Heart right ventricle (tissue), 16 donors: ENCODE measurements at regions not wholly inside any gene's neighbourhood (a gene's known extent, or its start where the extent isn't known, plus 50 kb on each side); places are given as distances from the start of the nearest gene placed in this dataset.

Source experiments
- ATAC-seq, 8 donors: fragments of 200-7000 bp; cut with Tn5 transposase; one replicate each; pipeline ENCODE4 v1.9.1; 2020; ENCODE audit warnings: mild to moderate bottlenecking in 8 of 8, moderate library complexity in 8 of 8, moderate number of reproducible peaks in 1 of 8
- DNase-seq, 2 donors: peaks; one replicate each; pipeline ENCODE4 v3.0.0-alpha.2; 2020
- H3K27ac ChIP-seq, 10 donors: fragments of 200-600 bp; sonication (generic) in 2 of 10; one replicate each; pipeline versions ENCODE4 v1.5.0 to v1.8.0; 2020 to 2022; ENCODE audit warnings: mild to moderate bottlenecking in 3 of 10
- H3K27me3 ChIP-seq, 7 donors: fragments of 200-600 bp; one replicate each; pipeline ENCODE4 v1.8.0; 2021 to 2022; ENCODE audit warnings: mild to moderate bottlenecking in 2 of 7
- H3K36me3 ChIP-seq, 9 donors: fragments of 200-600 bp; sonication (generic) in 1 of 9; one replicate each; pipeline versions ENCODE4 v1.5.0 to v1.8.0; 2020 to 2022; ENCODE audit warnings: mild to moderate bottlenecking in 2 of 9
- H3K4me1 ChIP-seq, 9 donors: fragments of 200-600 bp; sonication (generic) in 1 of 9; one replicate each; pipeline versions ENCODE4 v1.5.0 to v1.8.0; 2020 to 2022; ENCODE audit warnings: mild to moderate bottlenecking in 4 of 9
- H3K4me3 ChIP-seq, 10 donors: fragments of 200-600 bp; sonication (generic) in 2 of 10; one replicate each; pipeline versions ENCODE4 v1.5.0 to v1.8.0; 2020 to 2022; ENCODE audit warnings: mild to moderate bottlenecking in 7 of 10, moderate library complexity in 2 of 10
- H3K9me3 ChIP-seq, 11 donors: fragments of 200-600 bp in 10 of 11; sonication (generic) in 2 of 11; one replicate each; pipeline versions ENCODE4 v1.5.0 to v1.8.0; 2013 to 2022; ENCODE audit warnings: mild to moderate bottlenecking in 2 of 11, control low read depth in 1 of 11, moderate library complexity in 1 of 11
- CTCF ChIP-seq, 9 donors: fragments of 200-600 bp; sonication (generic) in 2 of 9; IDR thresholded peaks; one replicate each; pipeline versions ENCODE4 v1.5.0 to v1.8.0; 2021 to 2022; ENCODE audit warnings: antibody characterized with exemption in 9 of 9, mild to moderate bottlenecking in 5 of 9, moderate library complexity in 1 of 9
- WGBS, 2 donors: extraction: QIAGEN DNeasy Blood & Tissue Kit; methylation state at CpG; one replicate each; pipeline ENCODE4 v1.1.7; 2013; ENCODE audit warnings: inconsistent platforms in 1 of 2; 5-methylcytosine and 5-hydroxymethylcytosine counted together
- intact Hi-C, 10 donors: fragments of 100-400 bp; cut with DNase I; formaldehyde crosslinking; loops; one replicate each; pipeline versions ENCODE4 v1.11.1 to v1.14.2; 2022
- donor health status: Arrhythmogenic right ventricular cardiomyopathy.
- donor health status: ischemic (EF 13 %, LVEDD 7.1; RV severe dilation, severe dysfunction).
- donor health status: healthy with polysubstance abuse.
- donor health status: DM: no; HTN: yes; CAD: no.
- donor health status: DM: no; HTN: no; CAD: no.
- donor health status: ischemic (EF 25% LVEDD 6.9; RV normal size, moderate dysfunction).
- donor health status: ischemic (EF 25% LVEDD 5.7; RV mildly dilated, moderate dysfunction).
- donor health status: healthy.
- donor health status: DM: yes; HTN: yes; CAD: no.
- donor health status: Ischemic cardiomyopathy.
- donor health status: ischemic (EF 35%, LVEDD 5.7; RV mildly dilated, moderate dysfunction).
- donor health status: nonischemic (EF 11% LVEDD 7.7; RV severe dilation, severe dysfunction).
- donor health status: DM: yes; HTN: yes; CAD: no.
- donor health status: PGD.
- donor health status: ischemic (EF 29% LVEDD 5.4; RV normal size, mild dysfunction).
- donor health status: nonischemic (EF 23%, LVEDD 6.1; RV moderate dilation, normal function).

DNA sequence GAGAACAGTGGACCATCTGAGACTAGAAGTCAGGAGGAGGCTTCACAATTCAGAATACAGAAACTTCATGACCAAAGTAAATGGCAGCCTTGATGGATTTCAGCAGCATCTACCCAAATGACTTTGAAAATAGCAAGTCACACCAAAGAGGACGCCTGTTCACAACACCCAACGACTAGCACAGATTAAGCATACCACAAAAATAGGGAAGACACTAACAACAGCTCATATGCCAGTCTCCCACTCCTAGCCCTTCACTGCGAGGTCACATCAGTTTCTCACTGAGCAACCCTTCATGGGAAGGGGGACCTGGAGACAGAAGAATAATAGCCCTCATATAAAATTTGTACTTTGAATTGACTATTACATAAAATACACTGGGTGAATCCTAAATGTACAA lies 228.4 kb upstream of the SLC39A10 start:
- Histone ChIP-seq H3K36me3 (no peaks in the 10 kb centered on the region), H3K4me1 (no peaks in the 10 kb centered on the region), H3K27ac (no peak overlapping the region), H3K9me3 (no peaks in the 10 kb centered on the region), H3K27me3 (no peaks in the 10 kb centered on the region), H3K4me3 (no peak overlapping the region)
- no peak for TF ChIP-seq CTCF (IDR thresholded peaks at IDR 0.05)
- ATAC-seq, result no peak
- 86% methylated on average over 3 of the region's 3 CpGs for WGBS, 2 donors
- intact Hi-C loops, result no loop called here
- no peak for DNase-seq

DNA sequence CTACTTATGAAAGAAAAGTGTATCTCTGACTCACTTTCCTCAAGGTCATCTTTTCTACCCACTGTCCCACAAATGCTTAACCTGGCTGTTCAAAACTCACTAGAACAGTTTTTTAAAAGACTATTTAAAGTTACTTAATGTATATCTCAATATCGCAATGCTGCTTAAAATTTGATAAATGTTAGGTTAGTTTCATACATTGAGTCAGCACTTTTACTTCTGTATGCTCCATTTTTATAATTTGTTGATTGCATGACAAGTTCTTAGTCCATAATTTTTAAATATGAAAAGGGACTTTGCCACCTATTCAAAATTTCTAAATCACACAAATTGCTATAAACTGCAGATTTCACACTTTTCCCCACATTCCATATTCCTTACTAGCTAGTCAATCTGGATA lies 231.7 kb upstream of the SLC39A10 start:
- DNase-seq (no peak), ATAC-seq (no peak)
- intact Hi-C loops, result no loop called here

DNA sequence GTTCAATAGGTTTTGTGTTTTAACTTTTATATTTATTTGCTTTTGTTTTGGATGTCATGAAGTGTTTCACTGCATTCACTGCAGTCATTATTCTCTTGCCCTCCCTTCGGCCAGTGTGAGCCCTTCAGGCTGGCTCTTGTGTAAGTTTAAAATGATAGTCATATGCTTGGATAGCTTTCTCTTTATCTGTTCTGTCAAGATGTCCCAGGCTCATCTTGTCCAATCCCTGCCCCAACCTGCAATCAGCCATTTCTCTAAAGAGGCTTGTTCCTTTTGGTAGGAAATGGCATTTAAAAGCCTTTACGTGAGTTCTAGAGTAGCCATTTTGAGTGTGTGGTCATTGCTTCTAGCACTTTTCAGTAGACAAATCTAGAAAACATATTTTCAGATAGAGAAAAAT lies 238.0 kb upstream of the SLC39A10 start:
- no peak overlapping the region for H3K27ac ChIP-seq
- H3K9me3 ChIP-seq, result peaks cover 0 to 2% (median 0%) of the 10 kb centered on the region in 11 donors
- ATAC-seq, result no peak
- DNase-seq, result no peak
- intact Hi-C loops, result no loop called here
- no peaks in the 10 kb centered on the region for H3K4me1 ChIP-seq
- 92% methylated on average over 2 of the region's 2 CpGs for WGBS, 2 donors
- no peak overlapping the region for H3K4me3 ChIP-seq
- H3K36me3 ChIP-seq, result no peaks in the 10 kb centered on the region
- TF ChIP-seq CTCF (IDR thresholded peaks at IDR 0.05), result no peak
- no peaks in the 10 kb centered on the region for H3K27me3 ChIP-seq

More for the DNA sequence above, 231.7 kb upstream of the SLC39A10 start:
- Histone ChIP-seq H3K4me1 (no peaks in the 10 kb centered on the region), H3K9me3 (no peaks in the 10 kb centered on the region), H3K27ac (no peak overlapping the region), H3K4me3 (no peak overlapping the region), H3K27me3 (no peaks in the 10 kb centered on the region), H3K36me3 (no peaks in the 10 kb centered on the region)
- 91 to 98% methylated on average over 1 of the region's 1 CpG for WGBS, 2 donors
- no peak for TF ChIP-seq CTCF (IDR thresholded peaks at IDR 0.05)

DNA sequence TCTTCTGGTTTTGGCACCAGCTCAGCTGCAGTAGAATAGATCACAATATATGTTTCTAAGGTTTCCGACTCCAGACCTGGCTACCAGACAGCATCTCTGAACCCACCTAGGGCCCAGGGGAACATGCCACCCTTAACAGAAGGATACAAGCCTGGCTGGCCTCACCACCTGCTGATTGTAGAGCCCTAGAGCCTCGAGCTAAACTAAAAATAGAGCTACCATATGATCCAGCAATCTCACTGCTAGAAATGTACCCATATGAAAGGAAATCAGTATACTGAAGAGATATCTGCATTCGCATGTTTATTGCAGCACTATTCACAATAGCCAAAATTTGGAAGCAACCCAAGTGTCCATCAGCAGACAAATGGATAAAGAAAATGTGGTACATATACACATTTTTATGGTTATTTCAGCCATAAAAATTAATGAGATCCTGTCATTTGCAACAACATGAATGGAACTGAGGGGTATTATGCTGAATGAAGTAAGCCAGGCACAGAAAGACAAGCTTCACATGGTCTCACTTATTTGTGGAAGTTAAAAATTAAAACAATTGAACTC lies 242.4 kb upstream of the SLC39A10 start:
- 48 to 53% methylated on average over 3 of the region's 3 CpGs for WGBS, 2 donors
- intact Hi-C loops, result no loop called here
- no peak for DNase-seq
- no peak overlapping the region for H3K27ac ChIP-seq
- H3K9me3 ChIP-seq, result peaks cover 0 to 2% (median 0%) of the 10 kb centered on the region in 11 donors
- TF ChIP-seq CTCF (IDR thresholded peaks at IDR 0.05), result no peak
- no peaks in the 10 kb centered on the region for H3K27me3 ChIP-seq
- ATAC-seq, result no peak
- H3K4me3 ChIP-seq, result no peak overlapping the region
- no peaks in the 10 kb centered on the region for H3K36me3 ChIP-seq
- H3K4me1 ChIP-seq, result peaks cover 0 to 7% (median 0%) of the 10 kb centered on the region in 9 donors
